NCI-H2227 (cell line): ENCODE measurements at regions not wholly inside any gene's neighbourhood (a gene's known extent, or its start where the extent isn't known, plus 50 kb on each side); places are given as distances from the start of the nearest gene placed in this dataset.
A peak's percentile ranks its signal among the peaks of the same experiment; 100 is the strongest.
"Not testable (repeated sequence)": the region's sequence is repeated elsewhere in the genome, so short reads cannot be mapped to it uniquely, and the experiment has no call there.

Experiments
- DNase-seq: peaks from one replicate; lab custom pipeline; 2025; ENCODE audit not compliant: unreplicated experiment; lab: John Stamatoyannopoulos, UW

DNA sequence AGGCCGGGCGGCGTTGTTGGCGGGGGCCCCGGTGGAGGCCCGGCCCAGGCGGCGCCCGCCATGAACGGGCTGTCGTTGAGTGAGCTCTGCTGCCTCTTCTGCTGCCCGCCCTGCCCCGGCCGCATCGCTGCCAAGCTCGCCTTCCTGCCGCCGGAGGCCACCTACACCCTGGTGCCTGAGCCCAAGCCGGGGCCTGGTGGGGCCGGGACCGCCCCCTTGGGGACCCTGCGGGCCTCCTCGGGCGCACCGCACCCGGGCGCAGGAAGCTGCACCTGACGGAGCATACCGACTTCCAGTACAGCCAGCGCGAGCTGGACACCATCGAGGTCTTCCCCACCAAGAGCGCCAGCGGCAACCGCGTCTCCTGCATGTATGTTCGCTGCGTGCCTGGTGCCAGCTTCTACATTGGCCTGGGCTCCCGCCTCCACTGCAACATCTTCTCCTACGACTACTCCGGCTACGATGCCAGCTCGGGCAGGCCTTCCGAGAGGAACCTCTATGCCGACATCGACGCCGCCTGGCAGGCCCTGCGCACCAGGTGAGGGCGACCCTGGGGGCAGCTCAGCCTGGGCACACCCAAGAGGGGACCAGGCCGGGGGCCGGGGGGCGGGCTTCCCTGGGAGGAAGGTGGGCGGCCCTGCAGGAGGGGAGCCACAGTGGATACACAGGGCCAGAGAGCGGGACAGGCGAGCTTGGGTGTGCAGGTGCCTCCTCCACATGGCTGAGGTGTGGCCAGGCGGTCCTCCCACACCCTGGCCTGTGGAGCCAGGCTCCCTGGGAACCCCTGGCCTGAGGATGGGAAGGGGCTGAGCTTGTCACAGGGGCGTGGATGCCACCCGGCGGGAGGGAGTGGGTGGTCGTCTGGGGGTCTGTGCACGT lies 201.6 kb downstream of the USP22 start:
- peak; percentile 17 for DNase-seq

DNA sequence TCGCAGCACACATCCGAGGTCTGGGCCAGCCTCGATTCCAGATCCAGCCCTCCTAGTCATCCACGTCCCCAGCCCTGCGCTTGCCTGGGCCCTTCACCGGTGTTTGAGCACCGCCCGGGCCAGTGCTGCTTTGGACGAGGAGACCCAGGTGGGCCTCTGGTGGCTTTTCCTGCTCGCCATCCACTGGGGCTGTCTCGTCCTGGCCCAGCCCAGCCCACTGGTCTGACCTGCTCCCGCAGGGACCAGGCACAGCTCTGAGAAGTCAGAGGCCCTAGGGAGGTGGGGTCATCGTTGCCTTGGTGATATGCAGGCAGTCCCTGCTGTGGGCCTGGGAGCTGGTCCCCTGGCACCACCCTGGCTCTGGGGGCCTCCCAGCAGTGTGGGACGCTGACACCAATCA lies 200.8 kb downstream of the USP22 start:
- DNase-seq: not testable (repeated sequence)

DNA sequence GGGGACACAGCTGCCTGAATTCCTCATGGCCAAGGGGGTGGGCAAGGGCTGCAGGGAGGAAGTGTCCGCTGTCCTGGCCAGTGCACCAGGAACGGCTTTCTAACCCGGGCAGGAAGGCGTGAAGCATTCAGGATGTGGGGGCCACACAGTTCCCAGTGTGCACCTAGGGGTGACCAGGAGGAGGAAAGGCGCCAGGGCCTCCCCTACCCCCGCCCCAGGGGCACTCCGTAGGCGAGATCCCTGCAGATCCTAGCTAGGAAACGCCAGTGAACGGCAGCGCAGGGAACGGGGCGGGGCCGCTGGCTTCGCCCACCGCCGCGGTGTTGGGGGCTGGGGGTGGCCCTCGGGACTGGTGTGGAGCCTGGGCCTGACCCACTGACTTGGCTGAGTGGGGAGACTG lies 199.6 kb downstream of the USP22 start:
- not testable (repeated sequence) for DNase-seq

DNA sequence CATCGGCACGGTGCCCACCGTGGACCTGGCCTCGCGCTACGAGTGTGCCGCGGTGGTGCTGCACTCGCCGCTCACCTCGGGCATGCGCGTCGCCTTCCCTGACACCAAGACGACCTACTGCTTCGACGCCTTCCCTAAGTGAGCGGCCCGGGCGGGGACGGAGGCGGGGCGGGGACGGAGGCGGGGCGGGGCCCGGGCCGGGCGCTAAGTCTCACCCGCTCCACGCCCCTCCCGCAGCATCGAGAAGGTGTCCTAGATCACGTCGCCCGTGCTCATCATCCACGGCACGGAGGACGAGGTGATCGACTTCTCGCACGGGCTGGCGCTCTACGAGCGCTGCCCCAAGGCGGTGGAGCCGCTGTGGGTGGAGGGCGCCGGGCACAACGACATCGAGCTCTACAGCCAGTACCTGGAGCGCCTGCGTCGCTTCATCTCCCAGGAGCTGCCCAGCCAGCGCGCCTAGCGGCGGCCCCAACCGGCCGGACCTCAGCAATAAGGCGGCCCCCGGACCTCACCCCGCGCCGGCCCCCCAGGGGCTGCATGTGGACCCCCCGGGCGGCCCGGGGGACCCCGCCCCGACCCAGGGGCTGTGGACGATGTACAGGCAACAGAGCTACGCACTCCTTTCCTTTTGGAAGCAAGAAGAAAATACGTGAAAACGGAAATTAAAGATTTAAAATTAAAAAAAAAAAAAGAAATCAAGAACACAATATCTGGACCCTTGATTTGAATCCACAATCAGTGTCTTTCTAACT lies 198.8 kb downstream of the USP22 start:
- DNase-seq: peak; percentile 40

DNA sequence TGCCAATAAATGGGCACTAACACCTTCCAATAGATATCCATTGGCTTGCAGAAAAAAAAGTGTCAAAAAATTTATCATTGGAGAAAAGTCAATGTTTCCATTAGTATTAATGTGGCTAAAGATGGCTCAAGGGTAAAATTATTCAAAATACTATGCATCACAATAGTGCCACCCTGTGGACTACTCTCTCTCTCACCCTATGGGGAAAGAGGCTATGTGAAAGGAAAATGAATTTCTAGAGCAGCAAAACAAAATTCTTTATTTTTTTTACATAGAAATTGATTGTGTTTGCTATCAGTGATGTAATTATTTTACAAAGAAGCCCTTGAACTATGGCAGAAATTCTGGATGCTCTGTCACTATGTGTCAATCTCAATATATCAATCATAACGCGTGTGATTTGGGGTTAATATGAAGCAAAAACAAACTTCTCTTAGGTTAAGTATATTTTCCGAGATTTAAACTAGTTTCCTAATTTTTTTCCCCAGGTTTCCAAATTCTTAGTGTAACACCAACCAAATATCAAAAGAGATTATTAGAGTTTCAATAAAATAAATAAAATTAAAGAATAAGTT lies 193.9 kb downstream of the USP22 start:
- DNase-seq: peak; percentile 2

DNA sequence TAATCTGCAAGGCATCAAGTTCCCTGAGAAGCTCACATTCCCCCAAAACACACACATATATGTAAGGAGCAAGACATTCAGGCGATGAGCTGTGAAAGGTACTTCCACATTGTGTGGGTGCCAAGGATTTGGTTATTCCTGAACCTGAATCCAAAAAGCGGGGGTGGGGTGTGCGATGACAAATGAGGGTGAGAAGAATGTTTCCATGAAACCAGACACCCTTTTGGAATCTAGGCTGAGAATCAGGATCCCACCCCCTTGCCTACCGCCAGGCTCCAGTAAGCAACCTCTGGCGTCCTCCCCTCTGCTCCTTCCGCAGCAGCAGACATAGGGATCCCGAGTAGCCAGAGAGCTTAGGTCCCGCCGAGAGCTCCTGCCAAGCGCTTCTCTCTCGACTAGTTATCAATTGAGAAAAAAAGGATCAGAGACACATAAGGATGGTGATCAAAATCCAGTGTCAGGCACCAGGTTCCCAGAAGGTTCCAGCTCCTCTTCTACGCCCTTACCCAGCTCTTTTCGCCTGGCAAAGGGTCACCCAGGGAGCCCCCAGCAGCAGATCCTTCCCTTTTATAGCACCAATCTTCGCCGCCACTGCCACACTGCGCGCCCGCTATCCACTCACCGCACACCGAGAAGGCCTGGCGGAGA lies 191.1 kb downstream of the USP22 start:
- not testable (repeated sequence) for DNase-seq

GRCh38 chr17:20852239-20852989 lies 190.4 kb downstream of the USP22 start:
- peak; percentile 43 for DNase-seq

- no peak for DNase-seq
Observed at GRCh38 chr17:20852990-20853370, 189.8 kb downstream of the USP22 start.

GRCh38 chr17:20855910-20856470 lies 186.8 kb downstream of the USP22 start:
- not testable (repeated sequence) for DNase-seq

GRCh38 chr17:20866444-20867209 lies 176.2 kb downstream of the USP22 start:
- not testable (repeated sequence) for DNase-seq

DNA sequence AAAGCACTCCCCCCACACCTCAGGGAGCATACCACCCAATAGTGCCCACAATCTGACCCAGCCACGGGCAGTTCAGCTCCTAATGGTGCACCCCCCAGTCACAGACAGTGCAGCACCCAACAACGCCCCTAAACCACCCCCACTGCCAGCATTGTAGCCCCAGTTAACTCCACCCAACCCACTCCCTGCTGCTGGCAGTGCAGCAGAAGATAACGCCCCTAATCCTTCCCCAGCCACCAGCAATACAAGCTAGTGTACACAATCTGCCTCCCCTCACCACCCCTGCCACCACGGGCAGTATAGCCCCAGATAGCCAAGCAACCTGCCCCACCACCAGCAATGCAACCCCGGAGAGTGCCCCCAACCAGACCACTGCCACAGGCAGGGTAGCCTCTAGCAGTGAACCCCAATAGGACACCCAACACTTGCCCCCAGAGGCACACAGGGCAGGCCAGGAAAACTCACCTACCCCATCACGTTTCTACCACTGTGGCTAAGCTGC lies 175.3 kb downstream of the USP22 start:
- not testable (repeated sequence) for DNase-seq

GRCh38 chr17:20867938-20868661 lies 174.7 kb downstream of the USP22 start:
- not testable (repeated sequence) for DNase-seq

DNA sequence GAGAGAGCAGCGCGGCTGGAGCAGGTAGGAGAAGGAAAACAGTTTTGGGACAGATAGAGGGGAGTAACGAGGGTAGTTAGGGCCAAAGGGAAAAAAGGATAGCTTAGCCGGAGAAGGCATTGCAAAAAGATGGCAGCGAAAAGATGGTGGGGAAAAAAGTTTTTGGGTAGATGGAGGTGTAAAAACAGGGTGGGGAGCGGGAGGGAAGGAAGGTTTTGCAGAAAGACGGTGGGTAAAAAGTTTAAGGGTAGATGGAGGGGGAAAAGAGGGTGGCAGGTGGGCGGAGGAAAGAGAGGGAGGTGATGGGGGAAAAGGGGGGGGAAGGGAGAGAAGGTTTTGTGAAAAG lies 174.2 kb downstream of the USP22 start:
- not testable (repeated sequence) for DNase-seq

DNA sequence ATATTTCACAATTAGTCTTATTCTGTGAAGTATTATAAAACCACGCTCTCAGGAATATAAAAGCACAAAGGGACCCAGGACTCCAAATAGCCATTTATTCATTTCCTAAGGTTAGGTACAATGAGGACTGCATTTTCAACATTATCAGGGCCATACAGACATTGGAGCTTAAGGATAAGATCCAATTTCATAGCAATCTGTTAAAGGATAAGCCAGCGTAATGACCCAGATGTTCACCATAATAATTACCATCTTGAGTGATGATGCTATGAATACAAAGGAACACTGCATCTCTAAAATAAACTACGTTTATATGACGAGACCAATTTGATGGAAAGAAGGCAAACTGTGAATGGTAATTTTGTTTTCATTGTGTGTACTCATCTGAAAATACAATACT lies 169.6 kb downstream of the USP22 start:
- not testable (repeated sequence) for DNase-seq

DNA sequence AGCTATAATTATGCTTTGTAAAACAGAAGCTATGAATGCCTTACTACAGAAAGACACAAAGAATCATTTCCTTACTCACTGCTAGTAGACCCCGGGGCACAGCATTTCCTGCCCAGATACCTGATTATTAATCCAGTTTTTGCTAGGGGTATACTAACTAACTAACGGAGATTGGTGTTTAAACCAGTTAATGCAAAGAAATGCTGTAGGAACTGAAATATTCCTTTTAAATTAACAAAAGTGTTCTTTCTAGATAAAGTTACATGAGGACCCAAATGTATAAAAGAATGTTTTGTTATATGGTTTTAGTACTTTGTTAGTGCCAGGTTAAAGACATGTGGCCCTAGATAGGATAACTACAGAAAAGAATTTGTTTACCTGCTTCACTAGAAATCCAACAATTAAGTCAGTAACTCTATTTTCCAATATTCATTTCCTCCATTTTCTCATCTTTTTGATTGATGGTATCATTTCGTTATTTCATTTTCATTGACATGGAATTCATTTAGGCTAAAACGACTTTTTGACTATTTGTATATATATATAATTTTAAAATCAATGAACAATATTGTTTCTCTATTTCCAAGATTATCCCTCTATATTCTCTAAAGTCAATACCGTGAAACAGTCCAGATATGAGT lies 169.0 kb downstream of the USP22 start:
- DNase-seq: not testable (repeated sequence)

- DNase-seq: not testable (repeated sequence)
Observed at GRCh38 chr17:20877384-20877783, 165.4 kb downstream of the USP22 start.

DNA sequence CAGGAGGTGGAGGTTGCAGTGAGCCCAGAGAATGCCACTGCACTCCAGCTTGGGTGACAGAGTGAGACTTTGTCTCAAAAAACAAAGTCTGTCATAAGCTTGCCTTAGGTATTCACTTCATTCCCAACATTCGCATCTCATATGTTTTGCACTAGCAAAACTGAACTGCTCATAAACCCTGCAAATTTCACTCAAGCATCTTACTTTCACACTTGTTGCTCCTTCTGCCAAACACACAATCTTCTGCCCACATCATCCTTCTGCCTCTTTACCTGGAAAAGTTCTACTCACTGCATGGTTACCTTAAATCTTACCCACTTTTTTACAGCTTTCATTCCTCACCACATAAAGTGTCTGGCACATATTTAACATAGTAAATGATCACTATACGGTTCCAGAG lies 152.5 kb downstream of the USP22 start:
- DNase-seq: no peak

DNA sequence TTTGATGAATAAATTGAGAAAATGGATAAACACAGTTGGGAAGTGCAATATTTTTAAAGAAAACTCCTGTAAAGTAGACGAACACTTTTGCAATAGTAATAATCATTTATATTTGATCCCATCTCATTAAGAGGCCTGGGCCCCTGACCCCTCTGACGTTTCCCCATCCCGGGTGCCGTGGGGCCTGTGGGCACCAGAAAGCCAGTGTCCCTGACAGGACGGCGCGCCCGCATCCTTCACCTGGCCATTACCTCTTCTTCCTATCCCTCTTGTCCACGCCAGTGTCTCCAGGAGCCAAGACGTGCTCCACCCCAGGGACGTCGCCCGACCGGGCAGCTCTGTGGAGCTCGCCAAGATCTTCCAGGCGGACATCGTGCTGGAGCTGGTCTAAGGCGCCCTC lies 147.4 kb downstream of the USP22 start:
- not testable (repeated sequence) for DNase-seq
